Stimulated activated CD4-positive, alpha-beta T cell treated with anti-CD3 and anti-CD28 coated beads, TNF-alpha, amount 100 ng/mL, for 48 hours (primary cell): ENCODE measurements at regions not wholly inside any gene's neighbourhood (a gene's known extent, or its start where the extent isn't known, plus 50 kb on each side); places are given as distances from the start of the nearest gene placed in this dataset.
A peak's percentile ranks its signal among the peaks of the same experiment; 100 is the strongest.
"Not testable (repeated sequence)": the region's sequence is repeated elsewhere in the genome, so short reads cannot be mapped to it uniquely, and the experiment has no call there.

Source experiments
- DNase-seq, 3 donors: peaks; one replicate each; pipeline ENCODE4 v3.0.0-alpha.2; 2020; ENCODE audit warnings: low read depth in 3 of 3

DNA sequence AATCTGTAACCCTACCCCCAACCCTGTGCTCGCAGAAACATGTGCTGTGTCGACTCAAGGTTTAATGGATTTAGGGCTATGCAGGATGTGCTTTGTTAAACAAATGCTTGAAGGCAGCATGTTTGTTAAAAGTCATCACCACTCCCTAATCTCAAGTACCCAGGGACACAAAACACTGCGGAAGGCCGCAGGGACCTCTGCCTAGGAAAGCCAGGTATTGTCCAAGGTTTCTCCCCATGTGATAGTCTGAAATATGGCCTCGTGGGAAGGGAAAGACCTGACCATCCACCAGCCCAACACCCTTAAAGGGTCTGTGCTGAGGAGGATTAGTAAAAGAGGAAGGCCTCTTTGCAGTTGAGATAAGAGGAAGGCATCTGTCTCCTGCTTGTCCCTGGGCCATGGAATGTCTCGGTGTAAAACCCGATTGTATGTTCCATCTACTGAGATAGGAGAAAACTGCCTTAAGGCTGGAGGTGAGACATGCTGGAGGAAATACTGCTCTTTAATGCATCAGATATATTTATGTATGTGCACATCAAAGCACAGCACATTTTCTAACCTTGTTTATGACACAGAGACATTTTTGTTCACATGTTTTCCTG is 94.4 kb downstream of the LSM3 start:
- DNase-seq: not testable (repeated sequence)

DNA sequence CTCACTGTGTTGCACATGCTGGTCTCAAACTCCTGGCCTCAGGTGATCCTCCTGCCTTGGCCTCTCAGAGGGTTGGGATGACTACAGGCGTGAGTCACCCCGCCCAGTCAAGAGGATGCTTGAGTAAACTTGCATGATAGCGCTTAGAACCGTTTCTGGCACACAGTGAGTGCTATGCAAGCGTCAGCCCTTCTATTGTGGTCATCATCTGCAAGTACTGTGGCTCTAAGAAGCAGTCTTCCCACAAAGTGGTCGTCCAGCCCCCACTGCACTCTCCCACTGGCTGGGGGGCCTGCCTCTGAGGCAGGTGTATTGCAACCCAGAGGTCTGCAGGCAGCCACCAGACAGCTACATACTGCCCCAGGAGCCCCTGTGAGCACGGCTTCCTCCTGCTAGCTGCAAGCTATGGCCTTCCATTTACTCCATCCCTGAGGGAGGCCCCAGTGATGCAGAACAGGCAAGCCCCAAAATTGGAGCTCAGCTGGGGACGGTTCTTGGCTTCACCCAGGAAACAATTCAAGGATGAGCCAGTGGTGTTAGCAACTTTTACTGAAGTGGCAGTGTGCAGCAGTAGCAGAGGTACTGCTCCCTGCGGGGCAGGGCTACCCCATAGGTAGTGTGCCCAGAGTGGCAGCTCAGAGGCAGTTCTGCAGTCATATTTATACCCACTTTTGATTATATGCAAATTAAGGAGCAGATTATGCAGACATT is 95.4 kb downstream of the LSM3 start:
- no peak for DNase-seq

DNA sequence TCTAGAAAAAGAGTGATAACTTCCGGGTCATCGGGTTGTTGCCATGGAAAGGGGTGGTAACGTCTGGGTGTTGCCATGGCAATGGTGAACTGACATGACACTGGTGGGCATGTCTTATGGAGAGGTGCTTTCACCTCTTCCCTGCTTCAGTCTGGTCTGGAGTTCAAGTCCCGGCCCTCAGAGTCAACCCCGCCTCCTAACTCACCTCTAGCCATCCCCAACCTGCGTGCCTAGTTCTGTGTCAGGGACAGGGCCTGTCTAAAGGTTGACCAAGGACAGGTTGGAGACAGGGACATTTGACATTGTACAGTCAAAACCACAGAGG is 96.0 kb downstream of the LSM3 start:
- DNase-seq: no peak

DNA sequence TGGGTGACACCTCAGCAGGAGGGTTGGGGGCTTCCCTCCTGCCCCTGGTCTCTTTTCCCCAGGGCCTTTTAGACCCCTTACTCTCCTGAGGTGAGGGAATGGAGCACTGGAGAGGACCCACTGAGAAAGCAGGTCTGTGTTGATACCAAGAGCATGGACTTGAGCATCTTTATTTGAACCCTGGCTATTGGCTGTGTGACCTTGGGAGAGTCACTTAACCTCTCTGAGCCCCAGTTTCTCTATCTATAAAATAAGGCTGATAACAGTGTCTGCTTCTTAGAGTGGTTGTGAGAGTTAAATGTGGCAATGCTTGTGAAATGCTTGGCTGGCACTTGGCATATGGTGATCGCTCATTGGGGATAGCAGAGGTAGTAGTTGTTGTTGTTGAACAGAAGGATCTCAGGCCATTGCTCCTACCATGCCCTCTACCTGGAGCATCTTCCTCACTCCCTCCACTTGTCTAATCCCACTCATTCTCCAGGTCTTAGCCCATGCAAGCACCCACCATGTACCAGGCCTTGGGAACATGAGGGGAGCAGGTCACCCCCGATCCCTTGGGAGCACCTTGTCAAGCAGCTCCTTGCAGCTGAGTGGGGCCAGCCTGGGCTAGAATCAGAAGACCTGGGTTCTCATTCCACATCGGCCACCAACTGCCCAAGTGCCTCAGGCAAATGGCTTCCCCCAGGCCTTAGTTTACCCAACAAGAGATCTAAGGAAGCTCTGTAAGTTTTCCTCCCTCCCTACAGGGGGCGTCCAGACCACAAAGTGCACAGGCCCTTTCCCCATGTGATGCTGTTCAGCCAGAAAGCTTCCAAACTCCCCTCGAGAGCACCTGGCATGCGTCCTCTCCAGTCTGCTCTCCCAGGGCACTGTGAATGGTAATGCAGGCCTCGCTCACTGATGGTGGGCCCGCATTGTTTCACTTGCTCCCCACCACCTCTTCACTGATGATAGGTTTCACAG is 96.7 kb downstream of the LSM3 start:
- peak in 1 of 3 donors; percentile 3 for DNase-seq

DNA sequence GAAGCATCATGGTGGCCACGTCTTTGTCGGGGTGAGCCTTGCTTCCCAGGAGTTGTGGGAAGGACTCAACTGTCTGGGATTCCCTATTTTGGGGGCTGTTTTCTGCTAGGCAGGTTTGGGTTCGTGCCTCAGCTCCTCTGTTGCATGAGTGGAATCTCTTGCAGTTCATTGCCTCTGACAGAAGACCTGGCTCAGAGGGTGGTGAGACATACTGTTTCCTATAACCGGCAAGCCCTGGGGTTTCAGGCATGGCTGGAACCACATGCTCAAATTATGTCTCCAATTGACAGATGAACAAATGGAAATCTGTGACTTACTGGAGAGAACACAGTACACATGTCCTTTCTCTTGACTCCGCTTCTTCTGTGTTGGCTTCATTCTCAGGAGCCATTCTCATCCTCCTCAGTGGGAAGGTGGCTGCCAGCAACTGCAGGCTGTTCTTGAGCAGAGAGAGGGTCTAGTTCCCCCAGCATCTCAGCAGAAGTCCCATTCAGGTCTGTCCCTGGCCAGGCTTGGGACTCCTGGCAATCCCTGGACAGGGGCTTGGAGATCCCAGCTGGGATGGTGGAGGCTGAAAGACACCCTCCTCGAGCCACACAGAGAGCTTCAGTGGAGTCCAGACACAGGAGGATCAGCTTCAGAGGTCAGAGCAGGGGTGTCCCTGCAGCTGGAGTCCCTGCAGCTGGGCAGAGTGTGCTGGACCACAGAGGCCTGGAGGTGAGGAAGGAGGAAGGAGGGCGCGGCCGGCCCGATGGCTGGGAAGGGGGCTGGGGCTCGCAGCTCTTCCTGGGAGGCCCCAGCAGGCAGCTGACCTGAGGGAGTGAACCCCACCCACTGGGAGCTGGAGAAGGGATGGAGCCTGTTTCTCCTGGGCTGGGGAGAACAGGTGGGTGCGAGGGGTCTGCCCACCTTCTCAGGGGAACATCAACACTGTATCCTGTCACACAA is 97.6 kb downstream of the LSM3 start:
- no peak for DNase-seq

DNA sequence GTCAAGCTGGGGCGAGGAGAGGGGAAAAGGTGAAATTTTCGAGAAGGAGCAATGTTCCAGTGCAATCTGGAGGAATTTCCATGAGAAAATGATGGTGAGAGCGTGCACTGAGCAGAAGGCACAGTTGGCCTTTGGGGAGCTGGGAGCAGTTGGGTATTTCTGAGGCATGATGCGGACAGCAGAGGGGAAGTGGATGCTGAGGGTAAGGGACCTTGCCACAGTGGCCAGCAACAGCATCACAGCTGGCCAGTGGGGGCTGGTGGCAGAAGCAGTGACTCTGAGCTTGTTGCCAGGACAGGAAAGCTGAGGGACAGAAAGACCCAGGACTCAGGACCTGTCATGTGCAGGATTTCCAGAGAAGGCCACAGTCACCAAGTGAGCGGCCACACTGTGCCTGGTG is 98.9 kb downstream of the LSM3 start:
- DNase-seq: no peak

DNA sequence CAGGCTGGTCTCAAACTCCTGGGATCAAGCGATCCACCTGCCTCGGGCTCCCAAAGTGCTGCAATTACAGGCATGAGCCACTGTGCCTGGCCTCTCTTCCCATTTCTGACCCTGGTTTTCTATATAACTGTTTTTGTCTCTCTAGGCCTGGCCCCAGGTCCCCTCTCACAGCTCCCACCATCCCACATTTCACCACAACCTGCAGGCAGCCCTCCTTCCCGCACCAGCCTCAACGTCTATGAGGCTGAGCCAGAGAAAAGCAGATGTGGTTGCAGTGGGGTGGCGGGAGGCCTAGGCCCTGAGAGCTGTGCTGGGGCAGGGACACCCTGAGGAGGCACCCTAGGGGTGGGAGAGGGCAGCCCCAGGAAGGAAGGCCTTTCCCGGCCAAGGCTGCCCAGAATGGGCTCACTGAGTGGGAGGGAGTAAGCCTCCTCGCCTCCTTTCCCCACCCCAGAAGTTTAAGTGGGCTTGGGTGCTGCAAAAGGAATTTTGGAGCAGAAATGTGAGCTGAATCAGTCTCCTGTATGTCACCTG is 99.7 kb downstream of the LSM3 start:
- no peak for DNase-seq

DNA sequence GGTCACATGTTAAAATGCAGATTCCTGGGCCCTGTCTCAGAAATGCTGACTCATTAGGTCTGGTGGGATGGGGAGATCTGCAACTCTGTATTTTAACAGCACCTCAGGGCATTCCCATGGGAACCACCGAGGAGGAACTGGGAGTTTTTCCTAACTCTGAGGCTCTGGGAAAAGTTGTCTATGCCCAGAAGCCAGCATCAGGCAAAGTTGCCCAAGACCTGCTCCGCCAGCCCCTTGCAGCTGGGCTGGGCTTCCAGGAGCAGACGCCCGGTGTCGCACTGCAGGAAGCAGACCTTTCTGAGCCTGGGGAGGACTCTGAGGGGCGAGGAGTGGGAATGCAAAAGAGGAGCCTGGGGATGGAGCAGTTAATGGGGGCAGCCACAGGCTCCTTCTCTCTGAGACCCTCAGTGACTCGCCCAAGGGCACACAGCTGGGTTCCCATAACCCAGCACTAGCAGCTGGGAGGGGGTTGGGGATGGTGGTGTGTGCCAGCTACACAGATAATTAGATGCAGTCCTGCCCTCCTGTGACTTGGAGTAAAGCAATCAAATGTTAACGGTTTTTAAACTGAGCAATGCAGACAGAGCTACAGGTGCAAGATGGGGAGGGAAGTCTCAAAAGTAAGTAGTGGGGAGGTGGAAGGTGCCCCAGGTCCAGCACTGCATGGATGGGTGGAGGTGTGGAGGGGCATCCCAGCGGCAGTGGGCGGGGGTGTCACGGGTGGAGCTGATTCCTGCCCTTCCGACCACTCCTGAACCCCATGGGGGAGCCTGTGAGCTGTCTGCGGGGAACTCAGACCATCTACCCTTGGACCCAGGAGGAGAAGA is 100.4 kb downstream of the LSM3 start:
- DNase-seq: no peak

DNA sequence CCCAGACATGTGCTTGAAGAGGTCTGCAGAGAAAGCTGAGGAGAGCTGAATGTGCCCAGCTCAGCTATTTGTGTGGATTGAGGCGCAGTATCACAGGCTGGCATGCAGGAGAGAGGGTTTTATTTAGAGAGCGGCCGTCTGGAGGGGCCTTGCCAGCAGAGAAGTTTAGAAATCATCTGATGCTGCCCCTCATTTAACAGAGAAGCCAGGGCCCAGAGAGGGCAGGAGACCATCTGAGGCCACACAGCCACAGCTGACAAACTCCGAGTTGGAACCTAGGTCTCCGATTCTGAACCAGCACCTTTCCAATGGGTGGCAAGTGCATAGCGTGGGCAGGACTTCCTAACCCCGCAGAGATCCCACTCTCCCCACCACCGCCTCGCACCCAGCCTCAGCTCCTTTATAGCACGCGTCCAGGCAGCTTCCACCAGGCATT is 101.0 kb downstream of the LSM3 start:
- no peak for DNase-seq

DNA sequence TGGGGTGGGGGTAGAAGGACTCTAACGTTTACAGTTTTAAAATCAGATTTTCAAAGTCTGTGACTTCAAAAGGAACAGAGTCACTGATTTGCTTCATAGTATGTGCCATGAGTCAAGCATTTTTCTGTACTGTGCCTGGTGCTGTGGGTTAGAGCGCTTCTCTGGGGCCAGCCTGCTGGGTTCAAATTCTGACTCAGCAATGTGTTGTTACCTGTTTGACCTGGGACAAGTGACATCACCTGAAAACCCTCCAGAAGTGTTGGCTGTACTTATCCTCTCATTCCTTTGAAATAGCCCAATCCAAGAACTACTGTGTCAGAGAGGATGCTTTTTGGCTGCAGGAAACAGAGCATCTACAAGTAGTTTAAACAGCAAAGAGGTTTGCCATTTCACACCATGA is 101.7 kb downstream of the LSM3 start:
- no peak for DNase-seq

DNA sequence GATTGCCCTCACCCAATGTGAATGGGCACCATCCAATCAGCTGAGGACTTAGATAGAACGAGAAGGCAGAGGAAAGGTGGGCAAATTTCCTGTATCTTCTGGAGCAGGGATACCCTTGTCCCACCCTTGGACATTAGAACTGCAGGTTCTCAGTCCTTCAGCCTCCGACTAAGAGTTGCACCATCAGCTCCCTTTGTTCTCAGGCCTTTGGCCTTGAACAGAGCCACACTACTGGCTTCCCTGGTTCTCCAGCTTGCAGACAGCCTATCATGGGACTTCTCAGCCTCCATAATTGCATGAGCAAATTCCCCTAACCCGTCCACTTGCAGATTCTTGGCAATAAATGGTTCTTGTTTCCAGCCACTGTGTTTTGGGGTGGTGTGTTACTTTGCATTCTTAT is 102.4 kb downstream of the LSM3 start:
- no peak for DNase-seq

DNA sequence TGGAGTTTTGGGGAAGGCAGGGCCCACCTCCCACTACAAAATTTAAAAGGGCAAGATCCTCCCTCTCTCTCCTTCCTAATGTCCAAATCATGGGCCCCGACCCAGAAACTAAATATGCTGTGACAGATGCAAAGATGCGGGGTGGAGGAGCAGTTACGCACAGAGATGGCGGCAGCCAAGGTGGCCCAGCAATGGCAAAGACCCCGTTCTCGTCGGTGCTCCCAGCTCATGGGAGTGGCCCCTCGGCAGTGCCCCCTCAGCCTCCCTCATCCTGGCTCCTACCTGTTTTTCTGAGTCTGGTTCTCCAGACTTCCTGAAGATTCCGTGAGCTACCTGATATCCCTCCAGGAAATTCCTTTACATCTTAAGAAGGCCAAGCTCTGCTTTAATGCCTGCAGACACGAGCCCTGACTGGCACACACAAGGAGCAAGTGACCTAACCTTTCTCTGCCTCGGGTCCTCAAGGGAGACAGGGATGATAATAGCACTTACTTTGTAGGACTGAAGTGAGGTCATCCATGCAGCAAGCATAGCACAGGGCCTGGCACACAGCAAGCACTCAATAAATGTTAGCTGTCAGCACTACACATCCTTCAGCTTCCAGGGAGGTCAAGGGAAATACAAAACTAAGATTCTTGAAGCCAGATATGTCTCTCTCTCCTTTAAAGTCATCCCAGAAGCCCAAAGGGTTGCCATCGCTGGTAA is 103.5 kb downstream of the LSM3 start:
- no peak for DNase-seq

DNA sequence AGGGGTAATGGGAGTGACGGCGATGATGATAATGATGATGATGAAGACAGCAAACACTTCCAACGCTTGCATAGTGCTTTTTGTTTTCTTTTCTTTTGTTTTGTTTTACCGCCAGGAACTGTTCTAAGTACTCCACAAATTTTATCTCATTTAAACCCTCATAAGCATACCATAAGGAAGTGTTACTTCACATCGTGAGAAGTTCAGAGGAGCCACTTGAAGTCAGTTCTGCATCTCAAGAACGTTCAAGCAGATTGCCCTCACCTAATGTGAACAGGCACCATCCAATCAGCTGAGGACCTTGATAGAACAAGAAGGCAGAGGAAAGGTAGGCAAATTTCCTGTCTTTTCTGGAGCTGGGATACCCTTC is 104.1 kb downstream of the LSM3 start:
- DNase-seq: no peak

DNA sequence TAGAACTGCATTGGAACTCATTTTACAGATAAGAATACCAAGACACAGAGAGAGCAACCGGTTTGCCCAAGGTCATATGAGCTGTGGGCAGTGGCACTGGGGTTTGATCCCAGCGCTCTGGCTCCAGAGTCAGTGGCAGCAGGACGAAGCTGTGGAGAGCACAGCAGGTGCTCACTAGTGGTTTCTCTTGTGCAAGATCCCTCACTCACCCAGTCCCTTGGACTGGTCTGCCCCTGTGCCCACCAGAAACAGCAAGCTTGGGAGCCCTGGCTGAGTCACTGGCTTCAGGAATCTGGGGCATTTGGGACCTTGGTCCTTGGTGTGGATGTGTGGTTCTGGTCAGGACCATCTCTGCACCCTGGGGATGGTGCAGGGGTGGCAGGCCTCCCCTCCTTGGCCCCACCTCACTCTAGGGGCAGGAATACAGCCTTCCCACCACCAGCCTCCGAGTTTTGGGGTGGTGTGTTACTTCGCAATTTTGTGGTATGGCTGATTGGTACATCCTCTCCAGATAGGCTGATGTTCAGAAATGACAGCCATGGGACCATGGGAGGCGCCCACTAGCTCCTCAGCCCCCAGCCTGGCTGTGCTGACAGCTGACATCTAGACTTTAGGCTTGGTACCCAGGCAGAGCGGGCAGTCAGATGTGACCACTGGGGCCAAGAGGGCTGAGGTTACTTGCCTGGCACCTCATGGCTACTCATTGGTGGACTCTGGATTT is 104.6 kb downstream of the LSM3 start:
- DNase-seq: no peak

DNA sequence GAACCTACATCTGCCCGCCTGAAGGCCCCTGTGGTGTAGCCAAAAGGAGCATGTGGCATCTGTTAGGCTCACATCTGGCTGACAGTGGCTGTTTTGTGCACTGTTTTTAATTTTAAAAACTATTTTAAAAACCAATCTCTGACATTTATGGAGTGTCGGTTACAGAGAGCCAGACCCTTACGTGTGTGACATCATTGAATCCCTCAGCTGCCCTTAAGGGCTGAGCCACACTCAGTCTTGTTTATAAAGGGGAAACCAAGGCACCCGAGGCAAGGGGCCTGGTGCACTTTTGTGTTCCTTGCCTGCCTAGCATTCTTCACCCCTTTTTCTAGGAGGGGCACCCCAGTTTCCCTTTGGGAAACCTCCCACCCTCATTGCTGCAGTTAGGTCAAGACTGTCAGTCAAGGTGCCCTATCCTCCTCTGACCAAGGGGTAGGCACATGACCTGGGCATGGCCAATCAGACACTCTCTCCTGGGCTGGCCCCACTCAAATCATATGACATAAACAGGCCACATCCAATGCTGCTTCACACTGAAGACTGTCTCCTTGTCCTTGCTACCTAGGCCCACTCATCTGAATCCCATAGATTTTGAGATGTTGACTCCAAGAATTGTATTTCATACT is 105.3 kb downstream of the LSM3 start:
- no peak for DNase-seq

DNA sequence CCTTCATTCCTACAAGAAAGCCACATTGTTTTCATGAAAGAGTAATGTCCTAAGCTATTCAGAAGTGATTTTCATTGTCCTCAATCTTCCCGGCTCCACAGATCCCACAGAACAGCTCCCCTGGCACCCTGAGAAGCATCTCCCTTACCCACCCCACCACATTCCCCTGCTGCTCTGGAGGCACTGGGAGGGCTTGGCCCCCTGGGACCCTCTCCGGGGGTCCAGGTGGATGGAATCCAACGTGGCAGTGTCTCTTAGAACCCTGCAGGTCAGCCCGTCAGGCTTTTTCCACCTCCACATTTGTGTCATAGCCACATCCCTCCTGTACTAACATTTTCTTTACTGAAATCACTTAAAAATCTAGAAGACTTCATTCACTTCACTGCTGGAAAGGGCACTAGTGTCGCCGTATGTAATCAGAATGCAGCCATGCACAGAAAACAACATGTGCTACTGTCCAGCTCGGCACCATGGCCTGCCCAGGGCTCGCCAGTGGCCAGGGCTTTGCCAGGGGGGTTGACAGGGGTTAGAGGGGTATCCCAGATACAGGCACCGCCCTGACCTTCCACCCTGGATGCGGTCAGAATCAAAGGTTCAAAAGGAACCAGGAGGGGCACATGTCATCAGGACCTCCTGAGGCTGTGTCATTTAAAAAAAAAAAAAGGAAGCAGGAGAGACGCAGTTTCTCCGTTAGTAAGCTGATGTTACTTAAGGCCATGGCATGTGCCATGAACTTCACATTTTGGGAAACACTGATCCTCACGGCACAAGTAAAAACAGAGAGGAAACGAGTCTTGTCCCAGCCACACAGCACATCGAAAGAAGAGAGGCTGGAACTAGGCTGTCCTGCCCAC is 106.3 kb downstream of the LSM3 start:
- DNase-seq: no peak

DNA sequence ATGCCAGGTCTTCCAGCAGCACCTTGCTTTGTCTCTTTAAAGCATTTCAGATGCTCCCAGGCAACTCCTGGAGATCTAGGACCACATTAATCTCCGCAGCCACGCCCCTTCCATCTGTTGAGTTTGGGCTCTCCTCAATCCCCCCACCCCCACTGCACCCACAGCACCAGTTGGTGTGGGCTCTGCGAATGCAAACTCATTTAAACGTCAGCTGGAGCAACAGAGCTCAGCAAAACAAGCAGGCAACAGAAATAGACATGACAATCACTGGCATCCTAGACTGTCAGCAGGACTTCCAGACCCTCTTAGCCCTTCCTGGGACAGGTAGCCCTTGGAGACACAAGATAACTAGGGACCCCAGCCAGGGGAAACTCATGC is 106.9 kb downstream of the LSM3 start:
- DNase-seq: no peak
